Heart left ventricle (tissue), 16 donors: ENCODE measurements at regions not wholly inside any gene's neighbourhood (a gene's known extent, or its start where the extent isn't known, plus 50 kb on each side); places are given as distances from the start of the nearest gene placed in this dataset.

Experiments
- ATAC-seq, 4 donors: fragments of 200-7000 bp; cut with Tn5 transposase; one replicate each; pipeline ENCODE4 v1.9.1; 2020 to 2022; ENCODE audit warnings: moderate library complexity in 4 of 4, mild to moderate bottlenecking in 3 of 4, moderate number of reproducible peaks in 1 of 4
- DNase-seq, 5 donors: peaks; one replicate each; pipeline ENCODE4 v3.0.0-alpha.2; 2020
- H3K27ac ChIP-seq, 12 donors: fragments of 200-600 bp; sonication (generic) in 4 of 12; one replicate each; pipeline versions ENCODE4 v1.5.0 to v1.8.0; 2016 to 2022; ENCODE audit warnings: mild to moderate bottlenecking in 2 of 12
- H3K27me3 ChIP-seq, 9 donors: fragments of 200-600 bp; sonication (generic) in 2 of 9; one replicate each; pipeline versions ENCODE4 v1.5.1 to v1.8.0; 2016 to 2022; ENCODE audit warnings: mild to moderate bottlenecking in 3 of 9
- H3K36me3 ChIP-seq, 9 donors: fragments of 200-600 bp; sonication (generic) in 2 of 9; one replicate each; pipeline versions ENCODE4 v1.5.0 to v1.8.0; 2018 to 2022; ENCODE audit warnings: mild to moderate bottlenecking in 2 of 9
- H3K4me1 ChIP-seq, 12 donors: fragments of 200-600 bp; sonication (generic) in 4 of 12; one replicate each; pipeline versions ENCODE4 v1.5.0 to v1.8.0; 2016 to 2022; ENCODE audit warnings: mild to moderate bottlenecking in 3 of 12
- H3K4me3 ChIP-seq, 12 donors: fragments of 200-600 bp; sonication (generic) in 4 of 12; one replicate each; pipeline versions ENCODE4 v1.5.0 to v1.8.0; 2017 to 2022; ENCODE audit warnings: mild to moderate bottlenecking in 9 of 12, moderate library complexity in 4 of 12
- H3K9me3 ChIP-seq, 12 donors: fragments of 200-600 bp; sonication (generic) in 4 of 12; one replicate each; pipeline versions ENCODE4 v1.5.0 to v1.8.0; 2016 to 2022; ENCODE audit warnings: mild to moderate bottlenecking in 1 of 12
- POLR2A ChIP-seq, 2 donors: fragments of 450-650 bp; IDR thresholded peaks; one replicate each; pipeline ENCODE4 v1.6.1; 2017; ENCODE audit warnings: antibody characterized with exemption in 2 of 2, mild to moderate bottlenecking in 2 of 2, moderate library complexity in 2 of 2
- WGBS, 4 donors: extraction: QIAGEN DNeasy Blood & Tissue Kit in 2 of 4; methylation state at CpG; one replicate each; pipeline versions ENCODE4 v1.1.5 to v1.1.7; 2013 to 2018; 5-methylcytosine and 5-hydroxymethylcytosine counted together
- intact Hi-C, 10 donors: fragments of 100-400 bp; cut with DNase I; formaldehyde crosslinking; loops; one replicate each; pipeline versions ENCODE4 v1.11.1 to v1.14.2; 2022
- TF ChIP-seq, protein P1 (sequence below), 12 donors: fragments of 200-600 bp; sonication (generic) in 4 of 12; IDR thresholded peaks; one replicate each; pipeline versions ENCODE4 v1.5.0 to v1.8.0; 2018 to 2022; ENCODE audit warnings: antibody characterized with exemption in 12 of 12, mild to moderate bottlenecking in 5 of 12
- donor health status: ischemic (EF 13 %, LVEDD 7.1; RV severe dilation, severe dysfunction).
- donor health status: healthy with polysubstance abuse.
- donor health status: DM: no; HTN: yes; CAD: no.
- donor health status: DM: no; HTN: no; CAD: no.
- donor health status: ischemic (EF 25% LVEDD 6.9; RV normal size, moderate dysfunction).
- donor health status: ischemic (EF 25% LVEDD 5.7; RV mildly dilated, moderate dysfunction).
- donor health status: healthy.
- donor health status: DM: yes; HTN: yes; CAD: no.
- donor health status: ischemic (EF 35%, LVEDD 5.7; RV mildly dilated, moderate dysfunction).
- donor health status: nonischemic (EF 11% LVEDD 7.7; RV severe dilation, severe dysfunction).
- donor health status: DM: yes; HTN: yes; CAD: no.
- donor health status: PGD.
- donor health status: ischemic (EF 29% LVEDD 5.4; RV normal size, mild dysfunction).
- donor health status: nonischemic (EF 23%, LVEDD 6.1; RV moderate dilation, normal function).

GRCh38 chr9:2263111-2263510 lies 248.0 kb downstream of the SMARCA2 start:
- no peak overlapping the region for H3K4me3 ChIP-seq
- ATAC-seq (no peak), DNase-seq (no peak)
- intact Hi-C loops: loop anchor here in 1 of 10 donors (10.0 kb wide), 1 partner anchor 62 kb away; no protein-coding TSS in a partner anchor
- no peak overlapping the region for H3K27ac ChIP-seq
- 83 to 94% (median 90%) methylated on average over 1 of the region's 1 CpG for WGBS, 4 donors
- no peaks in the 10 kb centered on the region for H3K9me3 ChIP-seq
- peaks cover 0 to 16% (median 10%) of the 10 kb centered on the region in 12 donors for H3K4me1 ChIP-seq
- H3K27me3 ChIP-seq: no peaks in the 10 kb centered on the region
- TF ChIP-seq, protein P1, sequence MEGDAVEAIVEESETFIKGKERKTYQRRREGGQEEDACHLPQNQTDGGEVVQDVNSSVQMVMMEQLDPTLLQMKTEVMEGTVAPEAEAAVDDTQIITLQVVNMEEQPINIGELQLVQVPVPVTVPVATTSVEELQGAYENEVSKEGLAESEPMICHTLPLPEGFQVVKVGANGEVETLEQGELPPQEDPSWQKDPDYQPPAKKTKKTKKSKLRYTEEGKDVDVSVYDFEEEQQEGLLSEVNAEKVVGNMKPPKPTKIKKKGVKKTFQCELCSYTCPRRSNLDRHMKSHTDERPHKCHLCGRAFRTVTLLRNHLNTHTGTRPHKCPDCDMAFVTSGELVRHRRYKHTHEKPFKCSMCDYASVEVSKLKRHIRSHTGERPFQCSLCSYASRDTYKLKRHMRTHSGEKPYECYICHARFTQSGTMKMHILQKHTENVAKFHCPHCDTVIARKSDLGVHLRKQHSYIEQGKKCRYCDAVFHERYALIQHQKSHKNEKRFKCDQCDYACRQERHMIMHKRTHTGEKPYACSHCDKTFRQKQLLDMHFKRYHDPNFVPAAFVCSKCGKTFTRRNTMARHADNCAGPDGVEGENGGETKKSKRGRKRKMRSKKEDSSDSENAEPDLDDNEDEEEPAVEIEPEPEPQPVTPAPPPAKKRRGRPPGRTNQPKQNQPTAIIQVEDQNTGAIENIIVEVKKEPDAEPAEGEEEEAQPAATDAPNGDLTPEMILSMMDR (IDR thresholded peaks at IDR 0.05): no peak
- no peak for TF ChIP-seq POLR2A (IDR thresholded peaks at IDR 0.05)
- no peaks in the 10 kb centered on the region for H3K36me3 ChIP-seq

DNA sequence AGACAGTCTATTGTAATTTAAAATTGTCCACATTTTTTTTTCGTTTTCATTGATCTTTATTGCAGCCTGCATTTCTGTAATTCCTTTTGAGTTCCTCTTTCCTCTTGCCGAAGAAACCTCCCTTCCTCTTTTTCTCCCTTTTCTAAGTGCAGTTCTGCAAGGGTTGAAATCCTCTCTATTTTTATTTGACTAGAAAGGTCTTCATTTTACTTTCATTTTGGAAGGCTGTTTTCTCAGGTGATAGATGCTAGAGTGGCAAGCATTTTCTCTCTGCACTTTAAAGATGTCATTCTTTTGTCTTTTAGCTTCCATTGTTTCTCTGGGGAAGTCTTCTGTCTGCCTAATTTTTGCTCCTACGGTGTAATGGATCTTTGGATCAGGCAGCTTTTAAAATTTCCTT lies 248.5 kb downstream of the SMARCA2 start:
- Histone ChIP-seq H3K9me3 (no peaks in the 10 kb centered on the region), H3K4me1 (peaks cover 0 to 16% (median 10%) of the 10 kb centered on the region in 12 donors), H3K27me3 (no peaks in the 10 kb centered on the region), H3K36me3 (no peaks in the 10 kb centered on the region), H3K4me3 (no peak overlapping the region), H3K27ac (no peak overlapping the region)
- ATAC-seq: no peak
- WGBS, 4 donors: 21 to 53% (median 43%) methylated on average over 3 of the region's 3 CpGs
- no peak for DNase-seq
- intact Hi-C loops: loop anchor here in 1 of 10 donors (10.0 kb wide), 1 partner anchor 61 kb away; no protein-coding TSS in a partner anchor
- no peak for TF ChIP-seq POLR2A (IDR thresholded peaks at IDR 0.05)
- TF ChIP-seq, protein P1 (IDR thresholded peaks at IDR 0.05): no peak

- intact Hi-C loops: loop anchor here in 1 of 10 donors (10.0 kb wide), 1 partner anchor 61 kb away; no protein-coding TSS in a partner anchor
- Histone ChIP-seq H3K4me3 (no peak overlapping the region), H3K4me1 (peaks cover 0 to 16% (median 10%) of the 10 kb centered on the region in 12 donors), H3K36me3 (no peaks in the 10 kb centered on the region), H3K27ac (no peak overlapping the region), H3K27me3 (no peaks in the 10 kb centered on the region), H3K9me3 (no peaks in the 10 kb centered on the region)
- no peak for DNase-seq
- 85 to 96% (median 94%) methylated on average over 8 of the region's 8 CpGs for WGBS, 4 donors
- TF ChIP-seq, protein P1 (IDR thresholded peaks at IDR 0.05): no peak
- no peak for TF ChIP-seq POLR2A (IDR thresholded peaks at IDR 0.05)
- ATAC-seq: no peak
Observed at GRCh38 chr9:2264081-2264480, 248.9 kb downstream of the SMARCA2 start.

DNA sequence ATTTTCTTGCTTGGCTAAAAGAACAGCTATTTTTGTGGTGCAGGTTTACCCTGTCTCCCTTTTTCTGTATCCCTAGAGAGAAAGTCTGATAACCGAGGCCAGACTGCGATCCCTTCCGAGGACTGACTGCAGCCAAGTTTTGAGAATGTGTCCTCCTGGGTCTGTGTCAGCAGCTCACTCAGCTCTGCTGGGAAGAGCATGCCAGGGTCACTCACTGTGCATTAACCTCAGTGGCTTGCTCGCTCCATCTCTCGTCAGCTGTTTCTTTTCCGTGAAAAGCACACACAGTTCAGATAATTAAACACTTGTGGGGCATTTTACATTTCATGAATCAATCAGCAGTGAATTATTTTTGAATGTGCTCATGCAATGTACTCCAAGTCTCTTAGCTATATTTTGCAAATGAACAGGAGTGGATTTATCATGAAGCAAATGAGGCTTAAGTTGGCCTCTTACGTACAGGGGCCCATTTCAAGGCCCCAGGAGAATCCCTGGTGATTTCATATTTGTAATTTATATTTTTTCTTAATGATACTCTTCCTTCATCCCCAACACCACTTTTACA lies 252.1 kb downstream of the SMARCA2 start:
- no peaks in the 10 kb centered on the region for H3K9me3 ChIP-seq
- TF ChIP-seq, protein P1 (IDR thresholded peaks at IDR 0.05): no peak
- TF ChIP-seq POLR2A (IDR thresholded peaks at IDR 0.05): no peak
- no peaks in the 10 kb centered on the region for H3K36me3 ChIP-seq
- peak overlapping the region in 1 of 12 donors; percentile 7 for H3K4me3 ChIP-seq
- peak overlapping the region in 9 of 12 donors; percentile 6 to 68 (median 34) for H3K27ac ChIP-seq
- DNase-seq (peak in 4 of 5 donors; percentile 40 to 72 (median 54)), ATAC-seq (peak; percentile 94 to 98 (median 98))
- 20 to 35% (median 32%) methylated on average over 7 of the region's 7 CpGs for WGBS, 4 donors
- H3K27me3 ChIP-seq: no peaks in the 10 kb centered on the region
- peaks cover 0 to 18% (median 9%) of the 10 kb centered on the region in 12 donors for H3K4me1 ChIP-seq
- intact Hi-C loops: loop anchor here in 1 of 10 donors (10.0 kb wide), 1 partner anchor 58 kb away; no protein-coding TSS in a partner anchor
